Calu3 (cell line): ENCODE measurements at regions not wholly inside any gene's neighbourhood (a gene's known extent, or its start where the extent isn't known, plus 50 kb on each side); places are given as distances from the start of the nearest gene placed in this dataset.

Source experiments
- BruUV-seq: library from RNA; stranded (reverse); fragments of 400-500 nt; replicated peaks from 2 replicates; lab custom pipeline; 2021; lab: Mats Ljungman, UMichigan
- CTCF ChIA-PET: fragments of 300-600 bp; sonication (Branson Sonifier 250); formaldehyde crosslinking; loops from one replicate; lab custom pipeline; 2022; ENCODE audit warnings: antibody characterized with exemption; lab: Charles Lee
- DNase-seq: peaks from one replicate; pipeline ENCODE4 v3.0.0; 2022
- H3K27ac Mint-ChIP-seq: one replicate; pipeline ENCODE4 v1.8.0; 2022; ENCODE audit warnings: mixed read lengths; ENCODE audit not compliant: unreplicated experiment
- H3K27me3 Mint-ChIP-seq: one replicate; pipeline ENCODE4 v1.8.0; 2022; ENCODE audit warnings: mixed read lengths; ENCODE audit not compliant: unreplicated experiment
- H3K36me3 Mint-ChIP-seq: one replicate; pipeline ENCODE4 v1.8.0; 2022; ENCODE audit warnings: mild to moderate bottlenecking, moderate library complexity, mixed read lengths; ENCODE audit not compliant: insufficient read depth, unreplicated experiment
- H3K4me1 Mint-ChIP-seq: one replicate; pipeline ENCODE4 v1.8.0; 2022; ENCODE audit warnings: mild to moderate bottlenecking, low read depth, mixed read lengths; ENCODE audit not compliant: unreplicated experiment
- H3K4me3 Mint-ChIP-seq: one replicate; pipeline ENCODE4 v1.8.0; 2022; ENCODE audit warnings: mild to moderate bottlenecking, low read depth, moderate library complexity, mixed read lengths; ENCODE audit not compliant: unreplicated experiment
- H3K9me3 Mint-ChIP-seq: one replicate; pipeline ENCODE4 v1.8.0; 2022; ENCODE audit warnings: low read depth, mixed read lengths; ENCODE audit not compliant: unreplicated experiment
- CTCF ChIP-seq: fragments of 200-600 bp; IDR thresholded peaks from one replicate; pipeline ENCODE4 v1.8.0; 2022; ENCODE audit warnings: antibody characterized with exemption; ENCODE audit not compliant: unreplicated experiment
- intact Hi-C: fragments of 100-400 bp; cut with micrococcal nuclease; formaldehyde crosslinking; loops from one replicate; pipeline ENCODE4 v1.10.0; 2022; ENCODE audit not compliant: unreplicated experiment

GRCh38 chr12:78622529-78623195, 241.9 kb upstream of the SYT1 start:
- no peak for DNase-seq
- no peaks in the 10 kb centered on the region for H3K4me1 Mint-ChIP-seq
- intact Hi-C loops, result no loop called here
- no peak for TF ChIP-seq CTCF
- H3K4me3 Mint-ChIP-seq, result no peak overlapping the region
- no peaks in the 10 kb centered on the region for H3K36me3 Mint-ChIP-seq
- no peak overlapping the region for H3K27ac Mint-ChIP-seq
- H3K9me3 Mint-ChIP-seq, result no peaks in the 10 kb centered on the region
- no TSS peak for BruUV-seq
- no peaks in the 10 kb centered on the region for H3K27me3 Mint-ChIP-seq
- CTCF ChIA-PET, result no interaction called here

- no peaks in the 10 kb centered on the region for H3K9me3 Mint-ChIP-seq
- no peaks in the 10 kb centered on the region for H3K4me1 Mint-ChIP-seq
- no peak for DNase-seq
- TF ChIP-seq CTCF, result no peak
- CTCF ChIA-PET, result no interaction called here
- no TSS peak for BruUV-seq
- intact Hi-C loops, result no loop called here
- H3K36me3 Mint-ChIP-seq, result no peaks in the 10 kb centered on the region
- no peaks in the 10 kb centered on the region for H3K27me3 Mint-ChIP-seq
- no peak overlapping the region for H3K27ac Mint-ChIP-seq
- no peak overlapping the region for H3K4me3 Mint-ChIP-seq
These were observed 236.0 kb upstream of the SYT1 start for GRCh38 chr12:78628491-78629100.

- no peaks in the 10 kb centered on the region for H3K36me3 Mint-ChIP-seq
- CTCF ChIA-PET, result no interaction called here
- no peaks in the 10 kb centered on the region for H3K9me3 Mint-ChIP-seq
- DNase-seq, result no peak
- intact Hi-C loops, result loop anchor here (2.0 kb wide), 1 partner anchor 42 kb away; no protein-coding TSS in a partner anchor
- H3K4me3 Mint-ChIP-seq, result no peak overlapping the region
- H3K27me3 Mint-ChIP-seq, result no peaks in the 10 kb centered on the region
- TF ChIP-seq CTCF, result no peak
- H3K27ac Mint-ChIP-seq, result no peak overlapping the region
- BruUV-seq, result no TSS peak
- H3K4me1 Mint-ChIP-seq, result no peaks in the 10 kb centered on the region
These were observed 228.2 kb upstream of the SYT1 start for GRCh38 chr12:78636231-78636855.

- no peak overlapping the region for H3K4me3 Mint-ChIP-seq
- peaks cover 11% of the 10 kb centered on the region for H3K4me1 Mint-ChIP-seq
- CTCF ChIA-PET, result interaction anchor here (0.7 to 1.2 kb wide), 2 partner anchors 363 to 531 kb away, joined by 3 read pairs; no protein-coding TSS in a partner anchor
- no TSS peak for BruUV-seq
- intact Hi-C loops, result loop anchor here (5.0 kb wide), 1 partner anchor 530 kb away; no protein-coding TSS in a partner anchor
- H3K9me3 Mint-ChIP-seq, result peaks cover 3% of the 10 kb centered on the region
- no peaks in the 10 kb centered on the region for H3K27me3 Mint-ChIP-seq
- DNase-seq, result no peak
- H3K36me3 Mint-ChIP-seq, result no peaks in the 10 kb centered on the region
- no peak overlapping the region for H3K27ac Mint-ChIP-seq
- TF ChIP-seq CTCF, result no peak
These were observed 222.6 kb upstream of the SYT1 start for GRCh38 chr12:78641837-78642423.
